A549 (cell line): ENCODE measurements at regions not wholly inside any gene's neighbourhood (a gene's known extent, or its start where the extent isn't known, plus 50 kb on each side); places are given as distances from the start of the nearest gene placed in this dataset.

ENCODE experiments used
- ATAC-seq, 2 experiments: fragments of 200-7000 bp in 1 of 2; fragments of >200 bp in 1 of 2; cut with Nextera tagmentation in 1 of 2; cut with Tn5 transposase in 1 of 2; 3 replicates each; pipeline versions ENCODE4 v1.8.0 to v1.9.1; 2018 to 2020; ENCODE audit warnings: mild to moderate bottlenecking in 1 of 2, moderate library complexity in 1 of 2
- CTCF ChIA-PET: fragments of 300-600 bp; sonication (Branson Sonifier 250); formaldehyde crosslinking; extraction: SDS; loops from one replicate; lab custom pipeline; 2021; ENCODE audit warnings: antibody characterized with exemption, inconsistent platforms; lab: Yijun Ruan, JAX
- POLR2A ChIA-PET: fragments of 350-600 bp; formaldehyde crosslinking; extraction: SDS; loops from one replicate; lab custom pipeline; 2021; ENCODE audit warnings: antibody characterized with exemption, inconsistent platforms; lab: Yijun Ruan, JAX
- DNase-seq, 2 experiments: peaks; one replicate each; pipeline versions ENCODE4 v3.0.0 to v3.0.0-alpha.2; 2011 to 2016; ENCODE audit warnings: low read depth in 1 of 2, low spot score in 1 of 2
- FAIRE-seq: peaks from 2 replicates; lab custom pipeline; 2011; peaks lifted over from hg19 to GRCh38; lab: Jason Lieb, UNC
- H3K27ac ChIP-seq, 2 experiments: fragments of >200 bp; sonication (Bioruptor Twin); formaldehyde crosslinking; 3 replicates each; pipeline ENCODE4 v1.5.1; 2016 to 2017
- H3K4me1 ChIP-seq: fragments of >200 bp; sonication (Bioruptor Twin); formaldehyde crosslinking; 3 replicates; pipeline ENCODE4 v1.6.1; 2016
- H3K4me2 ChIP-seq: fragments of >200 bp; sonication (Bioruptor Twin); formaldehyde crosslinking; 3 replicates; pipeline ENCODE4 v1.6.1; 2016
- H3K4me3 ChIP-seq: fragments of >200 bp; sonication (Bioruptor Twin); formaldehyde crosslinking; 3 replicates; pipeline ENCODE4 v1.5.1; 2016
- H3K9me3 ChIP-seq: fragments of >200 bp; sonication (Bioruptor Twin); formaldehyde crosslinking; 3 replicates; pipeline ENCODE4 v1.6.1; 2016
- CHD2 ChIP-seq: fragments of 150-350 bp; IDR thresholded peaks from 2 replicates; pipeline ENCODE4 v1.6.1; 2014; ENCODE audit warnings: low read length; ENCODE audit not compliant: partially characterized antibody
- CHD4 ChIP-seq: fragments of 200-600 bp; sonication (generic); IDR thresholded peaks from 2 replicates; pipeline ENCODE4 v1.6.1; 2016; ENCODE audit warnings: antibody characterized with exemption, mild to moderate bottlenecking, borderline replicate concordance
- EP300 ChIP-seq, 2 experiments: fragments of >200 bp; sonication (Bioruptor Twin); formaldehyde crosslinking; IDR thresholded peaks; 2 replicates in 1 of 2; 3 replicates in 1 of 2; pipeline ENCODE4 v1.6.1; 2016 to 2017
- HOXA7 ChIP-seq: fragments of 250-450 bp; sonication (Bioruptor Pico); IDR thresholded peaks from 2 replicates; pipeline ENCODE4 v1.5.0; 2020; ENCODE audit warnings: mild to moderate bottlenecking, moderate library complexity
- KDM5A ChIP-seq: fragments of 200-600 bp; sonication (generic); IDR thresholded peaks from 2 replicates; pipeline ENCODE4 v1.6.1; 2016; ENCODE audit warnings: antibody characterized with exemption, mild to moderate bottlenecking
- MAFK ChIP-seq: fragments of 450-650 bp; IDR thresholded peaks from 2 replicates; pipeline ENCODE4 v1.6.1; 2014; ENCODE audit not compliant: partially characterized antibody
- MAZ ChIP-seq: fragments of 150-350 bp; IDR thresholded peaks from 2 replicates; pipeline ENCODE4 v1.6.1; 2014; ENCODE audit warnings: antibody characterized with exemption, low read depth, low read length, borderline replicate concordance
- MYC ChIP-seq: IDR thresholded peaks from 2 replicates; pipeline ENCODE4 v1.6.1; 2012; ENCODE audit warnings: mild to moderate bottlenecking, inconsistent platforms, low read length, improper control_type of control experiment, borderline replicate concordance
- NFE2L2 ChIP-seq: fragments of 150-350 bp; conservative IDR thresholded peaks from 2 replicates; pipeline ENCODE4 v1.6.1; 2014; ENCODE audit warnings: low read length
- NPAS2 ChIP-seq: fragments of 250-450 bp; sonication (Bioruptor Pico); IDR thresholded peaks from 2 replicates; pipeline ENCODE4 v1.8.0; 2022; ENCODE audit warnings: mild to moderate bottlenecking, moderate library complexity, borderline replicate concordance
- POLR2AphosphoS2 ChIP-seq: conservative IDR thresholded peaks from 2 replicates; pipeline ENCODE4 v1.6.1; 2012; ENCODE audit warnings: low read length, improper control_type of control experiment, inconsistent platforms
- RCOR1 ChIP-seq: fragments of 150-350 bp; IDR thresholded peaks from 2 replicates; pipeline ENCODE4 v1.6.1; 2014; ENCODE audit warnings: antibody characterized with exemption, low read length, low read depth
- SMC3 ChIP-seq: fragments of >200 bp; sonication (Bioruptor Twin); formaldehyde crosslinking; IDR thresholded peaks from 3 replicates; pipeline ENCODE4 v1.6.1; 2018; ENCODE audit warnings: inconsistent platforms
- SREBF2 ChIP-seq: fragments of 450-650 bp; IDR thresholded peaks from 2 replicates; pipeline ENCODE4 v1.6.1; 2014; ENCODE audit warnings: mild to moderate bottlenecking, moderate library complexity
- ZC3H11A ChIP-seq: fragments of 450-650 bp; IDR thresholded peaks from 2 replicates; pipeline ENCODE4 v1.6.1; 2014; ENCODE audit warnings: antibody characterized with exemption, mild to moderate bottlenecking
- ZFP36 ChIP-seq: fragments of 450-650 bp; IDR thresholded peaks from 2 replicates; pipeline ENCODE4 v1.6.1; 2014; ENCODE audit warnings: borderline replicate concordance; ENCODE audit not compliant: partially characterized antibody
- ZNF302 ChIP-seq: fragments of 250-450 bp; sonication (Bioruptor Pico); IDR thresholded peaks from 2 replicates; pipeline ENCODE4 v1.9.0; 2021; ENCODE audit warnings: inconsistent platforms, mild to moderate bottlenecking, moderate library complexity
- WGBS: methylation state at CpG from one replicate; pipeline ENCODE4 v1.1.6; 2017; ENCODE audit errors: missing lambda C conversion rate; 5-methylcytosine and 5-hydroxymethylcytosine counted together
- TF ChIP-seq, protein P1 (sequence below): fragments of 250-450 bp; sonication (Bioruptor Pico); IDR thresholded peaks from 2 replicates; pipeline ENCODE4 v1.5.0; 2021; ENCODE audit warnings: mild to moderate bottlenecking, moderate library complexity, borderline replicate concordance
- TF ChIP-seq, protein P2 (sequence below): fragments of 150-350 bp; IDR thresholded peaks from 2 replicates; pipeline ENCODE4 v1.6.1; 2014; ENCODE audit warnings: low read depth, mild to moderate bottlenecking, low read length
- TF ChIP-seq, protein P3 (sequence below): fragments of >200 bp; sonication (Bioruptor Twin); formaldehyde crosslinking; IDR thresholded peaks from 3 replicates; pipeline ENCODE4 v1.5.1; 2016
- TF ChIP-seq, protein P4 (sequence below): IDR thresholded peaks from 2 replicates; pipeline ENCODE4 v1.6.1; 2012; ENCODE audit warnings: low read depth, borderline replicate concordance
- TF ChIP-seq, protein P5 (sequence below): fragments of >200 bp; sonication (Bioruptor Twin); formaldehyde crosslinking; IDR thresholded peaks from 3 replicates; pipeline ENCODE4 v1.6.1; 2016

DNA sequence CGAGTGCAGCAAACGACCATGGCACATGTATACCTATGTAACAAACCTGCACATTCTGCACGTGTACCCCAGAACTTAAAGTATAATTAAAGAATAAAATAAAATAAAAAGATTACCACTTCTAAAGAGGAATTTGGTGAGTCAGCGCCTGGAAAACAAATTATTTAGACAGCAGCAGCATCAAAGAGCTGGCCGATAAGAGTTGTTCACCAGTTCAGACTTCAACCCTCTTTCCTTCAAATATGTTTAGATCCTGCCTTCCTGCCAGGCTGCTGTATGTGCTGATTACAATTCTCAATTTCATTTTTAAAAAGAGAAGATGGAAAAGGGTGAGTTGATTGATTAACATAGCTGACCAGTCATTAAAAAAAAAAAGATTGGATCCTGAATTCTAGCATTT is 672.0 kb upstream of the NRP1 start:
- H3K27ac ChIP-seq: no peak overlapping the region
- ATAC-seq (no peak), FAIRE-seq (no peak), DNase-seq (no peak)
- H3K4me1 ChIP-seq: no peaks in the 10 kb centered on the region
- no peak overlapping the region for H3K4me2 ChIP-seq
- POLR2A ChIA-PET: no interaction called here
- H3K9me3 ChIP-seq: no peaks in the 10 kb centered on the region
- TF ChIP-seq MYC (no peak), CHD4 (no peak), EP300 (IDR thresholded peaks at IDR 0.05) (no peak), SMC3 (no peak), ZNF302 (no peak)
- no peak overlapping the region for H3K4me3 ChIP-seq
- CTCF ChIA-PET: no interaction called here
- WGBS: 66% methylated on average over 5 of the region's 5 CpGs

DNA sequence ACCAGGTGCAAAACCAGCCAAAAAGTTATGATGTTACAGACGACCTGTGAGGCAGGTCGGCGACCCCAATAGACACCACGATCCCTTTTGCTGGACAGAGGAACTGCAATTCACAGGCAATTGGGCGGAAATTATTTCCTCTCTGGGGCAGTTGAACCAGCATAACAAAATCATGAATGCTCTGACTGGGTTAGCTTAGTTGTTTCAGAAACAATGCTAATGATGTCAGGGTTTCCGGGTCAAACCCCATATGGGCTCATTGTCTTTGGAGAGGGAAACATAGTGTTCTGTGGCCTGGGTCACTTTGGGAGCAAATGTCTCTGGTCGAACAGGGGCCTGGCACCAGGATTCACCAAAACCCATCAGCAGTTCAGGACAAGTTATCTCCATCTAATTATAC is 669.1 kb upstream of the NRP1 start:
- TF ChIP-seq KDM5A (no peak), MAFK (no peak)
- TF ChIP-seq, protein P1, sequence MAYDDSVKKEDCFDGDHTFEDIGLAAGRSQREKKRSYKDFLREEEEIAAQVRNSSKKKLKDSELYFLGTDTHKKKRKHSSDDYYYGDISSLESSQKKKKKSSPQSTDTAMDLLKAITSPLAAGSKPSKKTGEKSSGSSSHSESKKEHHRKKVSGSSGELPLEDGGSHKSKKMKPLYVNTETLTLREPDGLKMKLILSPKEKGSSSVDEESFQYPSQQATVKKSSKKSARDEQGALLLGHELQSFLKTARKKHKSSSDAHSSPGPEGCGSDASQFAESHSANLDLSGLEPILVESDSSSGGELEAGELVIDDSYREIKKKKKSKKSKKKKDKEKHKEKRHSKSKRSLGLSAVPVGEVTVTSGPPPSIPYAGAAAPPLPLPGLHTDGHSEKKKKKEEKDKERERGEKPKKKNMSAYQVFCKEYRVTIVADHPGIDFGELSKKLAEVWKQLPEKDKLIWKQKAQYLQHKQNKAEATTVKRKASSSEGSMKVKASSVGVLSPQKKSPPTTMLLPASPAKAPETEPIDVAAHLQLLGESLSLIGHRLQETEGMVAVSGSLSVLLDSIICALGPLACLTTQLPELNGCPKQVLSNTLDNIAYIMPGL: no peak
- ChIA-PET CTCF (no interaction called here), POLR2A (no interaction called here)
- FAIRE-seq (no peak), ATAC-seq (no peak), DNase-seq (no peak)
- WGBS: 77% methylated on average over 7 of the region's 7 CpGs
- H3K4me1 ChIP-seq: no peaks in the 10 kb centered on the region
- H3K4me3 ChIP-seq: no peak overlapping the region
- no peak overlapping the region for H3K27ac ChIP-seq
- H3K9me3 ChIP-seq: no peaks in the 10 kb centered on the region
- H3K4me2 ChIP-seq: no peak overlapping the region

DNA sequence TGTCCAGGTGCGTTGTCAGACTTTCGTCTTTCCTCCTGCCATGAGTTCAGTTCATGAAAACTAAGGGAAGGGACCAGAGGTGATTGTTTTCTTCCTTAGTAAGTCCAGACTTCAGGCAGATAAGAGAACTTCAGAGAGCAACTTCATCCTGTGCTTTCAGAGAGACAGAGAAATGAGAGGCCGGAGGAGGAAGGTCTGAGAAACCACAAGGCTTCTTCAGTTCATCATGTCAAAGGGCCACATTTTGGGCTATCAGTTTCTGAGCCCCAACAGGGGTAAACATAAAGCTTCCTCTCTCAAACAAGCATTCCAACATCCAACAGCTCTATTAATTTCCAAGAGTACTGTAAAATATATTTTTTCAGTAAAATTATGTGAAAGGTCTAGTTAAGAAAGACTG is 668.4 kb upstream of the NRP1 start:
- CTCF ChIA-PET: no interaction called here
- POLR2A ChIA-PET: no interaction called here
- no peak for FAIRE-seq
- no peak overlapping the region for H3K27ac ChIP-seq
- no peak overlapping the region for H3K4me2 ChIP-seq
- H3K4me1 ChIP-seq: no peaks in the 10 kb centered on the region
- no peak for TF ChIP-seq MAZ
- DNase-seq: no peak
- H3K9me3 ChIP-seq: no peaks in the 10 kb centered on the region
- 91% methylated on average over 3 of the region's 3 CpGs for WGBS
- no peak overlapping the region for H3K4me3 ChIP-seq
- no peak for ATAC-seq

DNA sequence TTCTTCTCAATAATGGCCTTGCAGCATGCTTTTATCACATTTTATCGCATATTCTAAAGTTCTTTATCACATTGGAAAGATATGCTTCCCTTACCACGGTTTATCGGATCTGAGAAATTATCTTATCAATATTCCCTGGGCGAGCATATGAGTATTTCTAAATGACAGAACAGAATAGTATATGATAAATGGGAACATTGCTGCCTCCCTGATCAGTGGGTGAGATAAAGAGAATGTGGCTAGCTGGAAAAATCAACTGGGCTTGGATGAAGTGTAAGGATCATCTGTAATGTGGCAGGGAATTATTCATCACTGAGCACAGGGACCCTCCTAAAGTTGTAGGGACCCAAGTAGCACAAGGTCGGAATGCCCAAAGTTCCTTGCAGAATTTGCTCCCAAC is 667.4 kb upstream of the NRP1 start:
- no peaks in the 10 kb centered on the region for H3K4me1 ChIP-seq
- DNase-seq (no peak), FAIRE-seq (no peak), ATAC-seq (no peak)
- no peak overlapping the region for H3K4me2 ChIP-seq
- 88% methylated on average over 5 of the region's 5 CpGs for WGBS
- no peak overlapping the region for H3K27ac ChIP-seq
- CTCF ChIA-PET: no interaction called here
- H3K9me3 ChIP-seq: no peaks in the 10 kb centered on the region
- POLR2A ChIA-PET: no interaction called here
- no peak overlapping the region for H3K4me3 ChIP-seq
- no peak for TF ChIP-seq SMC3
- no peak for TF ChIP-seq ZFP36
- no peak for TF ChIP-seq KDM5A
- TF ChIP-seq ZC3H11A: no peak
- TF ChIP-seq SREBF2: no peak
- TF ChIP-seq, protein P2, sequence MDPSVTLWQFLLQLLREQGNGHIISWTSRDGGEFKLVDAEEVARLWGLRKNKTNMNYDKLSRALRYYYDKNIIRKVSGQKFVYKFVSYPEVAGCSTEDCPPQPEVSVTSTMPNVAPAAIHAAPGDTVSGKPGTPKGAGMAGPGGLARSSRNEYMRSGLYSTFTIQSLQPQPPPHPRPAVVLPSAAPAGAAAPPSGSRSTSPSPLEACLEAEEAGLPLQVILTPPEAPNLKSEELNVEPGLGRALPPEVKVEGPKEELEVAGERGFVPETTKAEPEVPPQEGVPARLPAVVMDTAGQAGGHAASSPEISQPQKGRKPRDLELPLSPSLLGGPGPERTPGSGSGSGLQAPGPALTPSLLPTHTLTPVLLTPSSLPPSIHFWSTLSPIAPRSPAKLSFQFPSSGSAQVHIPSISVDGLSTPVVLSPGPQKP: no peak
- TF ChIP-seq, protein P1: no peak
- TF ChIP-seq, protein P3, sequence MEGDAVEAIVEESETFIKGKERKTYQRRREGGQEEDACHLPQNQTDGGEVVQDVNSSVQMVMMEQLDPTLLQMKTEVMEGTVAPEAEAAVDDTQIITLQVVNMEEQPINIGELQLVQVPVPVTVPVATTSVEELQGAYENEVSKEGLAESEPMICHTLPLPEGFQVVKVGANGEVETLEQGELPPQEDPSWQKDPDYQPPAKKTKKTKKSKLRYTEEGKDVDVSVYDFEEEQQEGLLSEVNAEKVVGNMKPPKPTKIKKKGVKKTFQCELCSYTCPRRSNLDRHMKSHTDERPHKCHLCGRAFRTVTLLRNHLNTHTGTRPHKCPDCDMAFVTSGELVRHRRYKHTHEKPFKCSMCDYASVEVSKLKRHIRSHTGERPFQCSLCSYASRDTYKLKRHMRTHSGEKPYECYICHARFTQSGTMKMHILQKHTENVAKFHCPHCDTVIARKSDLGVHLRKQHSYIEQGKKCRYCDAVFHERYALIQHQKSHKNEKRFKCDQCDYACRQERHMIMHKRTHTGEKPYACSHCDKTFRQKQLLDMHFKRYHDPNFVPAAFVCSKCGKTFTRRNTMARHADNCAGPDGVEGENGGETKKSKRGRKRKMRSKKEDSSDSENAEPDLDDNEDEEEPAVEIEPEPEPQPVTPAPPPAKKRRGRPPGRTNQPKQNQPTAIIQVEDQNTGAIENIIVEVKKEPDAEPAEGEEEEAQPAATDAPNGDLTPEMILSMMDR: no peak
- no peak for TF ChIP-seq RCOR1
- TF ChIP-seq CHD2: no peak
- TF ChIP-seq POLR2AphosphoS2: no peak
- no peak for TF ChIP-seq CHD4
- TF ChIP-seq, protein P4, sequence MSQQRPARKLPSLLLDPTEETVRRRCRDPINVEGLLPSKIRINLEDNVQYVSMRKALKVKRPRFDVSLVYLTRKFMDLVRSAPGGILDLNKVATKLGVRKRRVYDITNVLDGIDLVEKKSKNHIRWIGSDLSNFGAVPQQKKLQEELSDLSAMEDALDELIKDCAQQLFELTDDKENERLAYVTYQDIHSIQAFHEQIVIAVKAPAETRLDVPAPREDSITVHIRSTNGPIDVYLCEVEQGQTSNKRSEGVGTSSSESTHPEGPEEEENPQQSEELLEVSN: no peak
- TF ChIP-seq, protein P5, sequence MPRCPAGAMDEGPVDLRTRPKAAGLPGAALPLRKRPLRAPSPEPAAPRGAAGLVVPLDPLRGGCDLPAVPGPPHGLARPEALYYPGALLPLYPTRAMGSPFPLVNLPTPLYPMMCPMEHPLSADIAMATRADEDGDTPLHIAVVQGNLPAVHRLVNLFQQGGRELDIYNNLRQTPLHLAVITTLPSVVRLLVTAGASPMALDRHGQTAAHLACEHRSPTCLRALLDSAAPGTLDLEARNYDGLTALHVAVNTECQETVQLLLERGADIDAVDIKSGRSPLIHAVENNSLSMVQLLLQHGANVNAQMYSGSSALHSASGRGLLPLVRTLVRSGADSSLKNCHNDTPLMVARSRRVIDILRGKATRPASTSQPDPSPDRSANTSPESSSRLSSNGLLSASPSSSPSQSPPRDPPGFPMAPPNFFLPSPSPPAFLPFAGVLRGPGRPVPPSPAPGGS: no peak
- no peak for TF ChIP-seq HOXA7 (CRISPR knock-in tag)
- no peak for TF ChIP-seq NPAS2
- no peak for TF ChIP-seq NFE2L2
